SK-N-SH (cell line): ENCODE measurements at regions not wholly inside any gene's neighbourhood (a gene's known extent, or its start where the extent isn't known, plus 50 kb on each side); places are given as distances from the start of the nearest gene placed in this dataset.
"Not testable (repeated sequence)": the region's sequence is repeated elsewhere in the genome, so short reads cannot be mapped to it uniquely, and the experiment has no call there.

Source experiments
- CTCF ChIA-PET: fragments of 300-600, 350-600 bp; formaldehyde crosslinking; extraction: SDS; loops from one replicate; lab custom pipeline; 2021; lab: Yijun Ruan, JAX
- POLR2A ChIA-PET: fragments of 350-600 bp; sonication (Branson Sonifier 250); formaldehyde crosslinking; extraction: SDS; loops from one replicate; lab custom pipeline; 2020; ENCODE audit warnings: antibody characterized with exemption, inconsistent platforms; lab: Yijun Ruan, JAX
- DNase-seq: peaks from one replicate; pipeline ENCODE4 v3.0.0; 2012
- H2AFZ ChIP-seq: fragments of 200-600 bp; sonication (generic); 2 replicates; pipeline ENCODE4 v1.8.1; 2016; ENCODE audit warnings: antibody characterized with exemption, mild to moderate bottlenecking, low read depth
- H3F3A ChIP-seq: fragments of 200-600 bp; sonication (generic); replicated peaks from 2 replicates; pipeline ENCODE3; 2016; ENCODE audit warnings: antibody characterized with exemption, mild to moderate bottlenecking; ENCODE audit not compliant: insufficient read depth
- H3K27ac ChIP-seq, 2 experiments: fragments of 200-500 bp in 1 of 2; fragments of 200-600 bp in 1 of 2; sonication (Bioruptor generic) in 1 of 2; sonication (generic), shearing (Covaris generic) in 1 of 2; 2 replicates each; pipeline versions ENCODE4 v1.5.1 to v1.6.1; 2014 to 2016; ENCODE audit warnings: low read depth in 2 of 2, inconsistent platforms in 1 of 2, low read length in 1 of 2, mild to moderate bottlenecking in 1 of 2, mixed read lengths in 1 of 2
- H3K27me3 ChIP-seq: fragments of 200-600 bp; sonication (generic), shearing (Covaris generic); 2 replicates; pipeline ENCODE4 v1.6.1; 2016; ENCODE audit warnings: mixed run types; ENCODE audit not compliant: insufficient read depth
- H3K36me3 ChIP-seq, 2 experiments: fragments of 200-500 bp in 1 of 2; fragments of 200-600 bp in 1 of 2; sonication (Bioruptor generic) in 1 of 2; sonication (generic) in 1 of 2; replicated peaks in 1 of 2; 2 replicates each; pipeline versions ENCODE3 to v1.5.1; 2014 to 2016; ENCODE audit warnings: low read length in 1 of 2, mild to moderate bottlenecking in 1 of 2; ENCODE audit not compliant: insufficient read depth in 2 of 2, control insufficient read depth in 1 of 2
- H3K4me1 ChIP-seq, 2 experiments: fragments of 200-500 bp in 1 of 2; fragments of 200-600 bp in 1 of 2; sonication (Bioruptor generic) in 1 of 2; sonication (generic), shearing (Covaris generic) in 1 of 2; 2 replicates each; pipeline versions ENCODE4 v1.5.1 to v1.6.1; 2014 to 2016; ENCODE audit warnings: low read depth in 1 of 2, low read length in 1 of 2, mixed run types in 1 of 2; ENCODE audit not compliant: insufficient read depth in 2 of 2, control insufficient read depth in 1 of 2
- H3K4me2 ChIP-seq: fragments of 200-600 bp; sonication (generic), shearing (Covaris generic); 2 replicates; pipeline ENCODE4 v1.6.1; 2017; ENCODE audit warnings: mixed run types
- H3K4me3 ChIP-seq, 2 experiments: fragments of 200-500 bp in 1 of 2; fragments of 200-600 bp in 1 of 2; sonication (Bioruptor generic) in 1 of 2; sonication (generic), shearing (Covaris generic) in 1 of 2; 2 replicates each; pipeline versions ENCODE4 v1.5.1 to v1.8.1; 2014 to 2016; ENCODE audit warnings: low read depth in 2 of 2, inconsistent platforms in 1 of 2, low read length in 1 of 2, mild to moderate bottlenecking in 1 of 2, mixed read lengths in 1 of 2, moderate library complexity in 1 of 2
- H3K79me2 ChIP-seq: fragments of 200-600 bp; sonication (generic); 2 replicates; pipeline ENCODE4 v1.8.1; 2017; ENCODE audit warnings: mild to moderate bottlenecking; ENCODE audit not compliant: insufficient read depth
- H3K9ac ChIP-seq: fragments of 200-600 bp; sonication (generic); 2 replicates; pipeline ENCODE4 v1.6.1; 2017; ENCODE audit warnings: mixed run types
- H3K9me2 ChIP-seq: fragments of 200-600 bp; sonication (generic); 2 replicates; pipeline ENCODE4 v1.6.1; 2017; ENCODE audit warnings: mixed run types
- H3K9me3 ChIP-seq: fragments of 200-600 bp; sonication (generic); 2 replicates; pipeline ENCODE4 v1.6.1; 2017; ENCODE audit warnings: mixed run types, mild to moderate bottlenecking, moderate library complexity
- H4K20me1 ChIP-seq: fragments of 200-600 bp; sonication (generic); 2 replicates; pipeline ENCODE4 v1.6.1; 2017; ENCODE audit warnings: mild to moderate bottlenecking, mixed run types; ENCODE audit not compliant: insufficient read depth
- CHD2 ChIP-seq: fragments of 150-350 bp; IDR thresholded peaks from 2 replicates; pipeline ENCODE4 v1.6.1; 2018; ENCODE audit warnings: low read length; ENCODE audit not compliant: partially characterized antibody
- CTCF ChIP-seq: fragments of 200-600 bp; sonication (generic); IDR thresholded peaks from 2 replicates; pipeline ENCODE4 v1.6.1; 2017; ENCODE audit warnings: antibody characterized with exemption, mild to moderate bottlenecking, moderate library complexity
- ELF1 ChIP-seq: IDR thresholded peaks from 2 replicates; pipeline ENCODE4 v1.4.0; 2012
- EZH2phosphoT487 ChIP-seq: fragments of 200-600 bp; sonication (generic); IDR thresholded peaks from 2 replicates; pipeline ENCODE4 v1.6.1; 2017; ENCODE audit warnings: low read depth, mixed run types, mild to moderate bottlenecking, antibody characterized with exemption, moderate library complexity, borderline replicate concordance
- FOXJ3 ChIP-seq: sonication (generic); formaldehyde crosslinking; IDR thresholded peaks from 2 replicates; pipeline ENCODE4 v1.5.1; 2020; ENCODE audit warnings: mild to moderate bottlenecking, missing genetic modification reagents
- FOXM1 ChIP-seq: IDR thresholded peaks from 2 replicates; pipeline ENCODE4 v1.4.0; 2012; ENCODE audit warnings: low read depth, mild to moderate bottlenecking
- IRF3 ChIP-seq: fragments of 150-350 bp; IDR thresholded peaks from 2 replicates; pipeline ENCODE4 v1.6.1; 2016; ENCODE audit warnings: mild to moderate bottlenecking, low read depth, low read length
- JUND ChIP-seq: IDR thresholded peaks from 2 replicates; pipeline ENCODE4 v1.4.0; 2012
- MAX ChIP-seq: IDR thresholded peaks from 2 replicates; pipeline ENCODE4 v1.4.0; 2012; ENCODE audit warnings: low read depth
- MEF2A ChIP-seq: IDR thresholded peaks from 2 replicates; pipeline ENCODE4 v1.4.0; 2012; ENCODE audit warnings: low read depth, borderline replicate concordance
- NFIC ChIP-seq: IDR thresholded peaks from 2 replicates; pipeline ENCODE4 v1.4.0; 2012; ENCODE audit warnings: borderline replicate concordance
- RAD21 ChIP-seq: IDR thresholded peaks from 2 replicates; pipeline ENCODE4 v1.6.1; 2012; ENCODE audit warnings: mild to moderate bottlenecking, low read length
- RCOR1 ChIP-seq: fragments of 150-350 bp; IDR thresholded peaks from 2 replicates; pipeline ENCODE4 v1.6.1; 2017; ENCODE audit warnings: antibody characterized with exemption, low read length
- RFX5 ChIP-seq: IDR thresholded peaks from 2 replicates; pipeline ENCODE4 v1.6.1; 2012; ENCODE audit warnings: mild to moderate bottlenecking, improper control_type of control experiment, low read length
- RXRA ChIP-seq: IDR thresholded peaks from 2 replicates; pipeline ENCODE4 v1.4.0; 2012; ENCODE audit warnings: low read depth, mild to moderate bottlenecking, borderline replicate concordance
- SMC3 ChIP-seq: IDR thresholded peaks from 2 replicates; pipeline ENCODE4 v1.6.1; 2012; ENCODE audit warnings: low read depth, low read length, improper control_type of control experiment
- TCF12 ChIP-seq: IDR thresholded peaks from 2 replicates; pipeline ENCODE4 v1.4.0; 2012
- USF2 ChIP-seq: fragments of 150-350 bp; IDR thresholded peaks from 2 replicates; pipeline ENCODE4 v1.6.1; 2017; ENCODE audit warnings: antibody characterized with exemption, low read length, low read depth, borderline replicate concordance
- YY1 ChIP-seq: IDR thresholded peaks from 2 replicates; pipeline ENCODE4 v1.4.0; 2012; ENCODE audit warnings: low read depth, mild to moderate bottlenecking
- WGBS: methylation state at CpG from one replicate; pipeline ENCODE4 v1.1.6; 2017; ENCODE audit warnings: low lambda C conversion rate; 5-methylcytosine and 5-hydroxymethylcytosine counted together

- POLR2A ChIA-PET, H3K27me3 ChIP-seq, H3K4me1 ChIP-seq, H3K79me2 ChIP-seq, DNase-seq, H3K27ac ChIP-seq, H3K4me2 ChIP-seq, H3K9me3 ChIP-seq, H2AFZ ChIP-seq, H3F3A ChIP-seq, H3K36me3 ChIP-seq, H3K9me2 ChIP-seq, H4K20me1 ChIP-seq, H3K9ac ChIP-seq, H3K4me3 ChIP-seq: not testable (repeated sequence)
- CTCF ChIA-PET, result interaction anchor here (0.7 to 0.8 kb wide), 2 partner anchors 12 to 802 kb away, joined by 3 read pairs; no protein-coding TSS in a partner anchor
- 41% methylated on average over 2 of the region's 2 CpGs for WGBS
Observed at GRCh38 chr16:75833385-75833784, 107.1 kb upstream of the CPHXL start.

- CTCF ChIA-PET, result no interaction called here
- WGBS, result 5% methylated on average over 2 of the region's 2 CpGs
- Histone ChIP-seq H3K36me3 (no peaks in the 10 kb centered on the region), H3K79me2 (no peaks in the 10 kb centered on the region; the same call in 1 of the 2 replicates), H3K4me1 (no peaks in the 10 kb centered on the region), H3K4me2 (no peak overlapping the region), H4K20me1 (no peaks in the 10 kb centered on the region), H3K9me2 (no peaks in the 10 kb centered on the region)
- no peak for TF ChIP-seq FOXJ3 (CRISPR knock-in tag)
- TF ChIP-seq FOXM1, result no peak
- TF ChIP-seq IRF3, result no peak
- TF ChIP-seq CHD2, result no peak
- no peak for TF ChIP-seq CTCF
- no peak for TF ChIP-seq RXRA
- no peak for TF ChIP-seq MAX
- no peak for TF ChIP-seq RAD21
- TF ChIP-seq YY1, result no peak
- TF ChIP-seq JUND, result no peak
- TF ChIP-seq TCF12, result no peak
- TF ChIP-seq NFIC, result no peak
- no peak for TF ChIP-seq RFX5
- TF ChIP-seq SMC3, result no peak
- TF ChIP-seq USF2, result no peak
- TF ChIP-seq RCOR1, result no peak
- TF ChIP-seq EZH2phosphoT487, result no peak
- no peak for TF ChIP-seq MEF2A
- TF ChIP-seq ELF1, result no peak
- TF ChIP-seq, all 33 proteins: peak for 0
- no peak overlapping the region for H2AFZ ChIP-seq
- no peak overlapping the region for H3K27ac ChIP-seq
- POLR2A ChIA-PET, result no interaction called here
- H3F3A ChIP-seq, result no peaks in the 10 kb centered on the region
- DNase-seq, result no peak
- no peak overlapping the region for H3K4me3 ChIP-seq
- H3K9me3 ChIP-seq, result no peaks in the 10 kb centered on the region
- no peak overlapping the region for H3K9ac ChIP-seq
- no peaks in the 10 kb centered on the region for H3K27me3 ChIP-seq
Observed at GRCh38 chr16:75836347-75837010, 110.2 kb upstream of the CPHXL start.
